ENCODE measurements at regions not wholly inside any gene's neighbourhood (a gene's known extent, or its start where the extent isn't known, plus 50 kb on each side); places are given as distances from the start of the nearest gene placed in this dataset.

DNA sequence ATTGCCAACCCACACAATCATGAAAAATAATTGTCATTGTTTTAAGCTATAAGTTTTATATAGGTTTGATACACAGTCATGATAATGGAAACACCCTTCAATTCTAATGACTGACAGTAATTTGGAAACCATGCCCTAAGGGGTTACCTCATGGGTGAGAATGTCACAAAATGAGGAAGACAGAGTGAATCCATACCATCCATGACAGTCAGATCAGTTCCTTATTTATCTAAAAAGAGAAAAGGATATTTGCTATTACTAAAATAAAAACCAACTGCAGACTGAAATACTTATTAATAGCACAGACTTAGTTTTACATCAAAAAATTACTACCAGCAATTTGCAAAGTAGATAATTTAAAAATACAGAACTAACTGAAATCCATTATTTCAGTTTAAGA lies 437.8 kb downstream of the UTRN start:
- Histone ChIP-seq H3K9me3 (ENCODE audit: low read depth, low read length, poor library complexity, severe bottlenecking) (no peaks in the 10 kb centered on the region), H3K4me1 (ENCODE audit: insufficient read depth, low read length, poor library complexity, severe bottlenecking) (no peaks in the 10 kb centered on the region), H3K36me3 (ENCODE audit: insufficient read depth, low read length, poor library complexity, severe bottlenecking) (no peaks in the 10 kb centered on the region), H3K4me3 (ENCODE audit: low read depth, low read length, poor library complexity, severe bottlenecking) (no peak overlapping the region), H3K27me3 (replicated peaks; ENCODE audit: insufficient read depth, low read depth, low read length, poor library complexity) (no peaks in the 10 kb centered on the region), H3K27ac (ENCODE audit: low read depth, low read length, poor library complexity, severe bottlenecking) (no peak overlapping the region)
- no peak for DNase-seq (ENCODE audit: low spot score)
- no TSS peak for BruUV-seq (replicated peaks)
- POLR2A ChIA-PET (ENCODE audit: low non-redundant PET): no interaction called here
- CTCF ChIA-PET: no interaction called here
- TF ChIP-seq, protein P1, sequence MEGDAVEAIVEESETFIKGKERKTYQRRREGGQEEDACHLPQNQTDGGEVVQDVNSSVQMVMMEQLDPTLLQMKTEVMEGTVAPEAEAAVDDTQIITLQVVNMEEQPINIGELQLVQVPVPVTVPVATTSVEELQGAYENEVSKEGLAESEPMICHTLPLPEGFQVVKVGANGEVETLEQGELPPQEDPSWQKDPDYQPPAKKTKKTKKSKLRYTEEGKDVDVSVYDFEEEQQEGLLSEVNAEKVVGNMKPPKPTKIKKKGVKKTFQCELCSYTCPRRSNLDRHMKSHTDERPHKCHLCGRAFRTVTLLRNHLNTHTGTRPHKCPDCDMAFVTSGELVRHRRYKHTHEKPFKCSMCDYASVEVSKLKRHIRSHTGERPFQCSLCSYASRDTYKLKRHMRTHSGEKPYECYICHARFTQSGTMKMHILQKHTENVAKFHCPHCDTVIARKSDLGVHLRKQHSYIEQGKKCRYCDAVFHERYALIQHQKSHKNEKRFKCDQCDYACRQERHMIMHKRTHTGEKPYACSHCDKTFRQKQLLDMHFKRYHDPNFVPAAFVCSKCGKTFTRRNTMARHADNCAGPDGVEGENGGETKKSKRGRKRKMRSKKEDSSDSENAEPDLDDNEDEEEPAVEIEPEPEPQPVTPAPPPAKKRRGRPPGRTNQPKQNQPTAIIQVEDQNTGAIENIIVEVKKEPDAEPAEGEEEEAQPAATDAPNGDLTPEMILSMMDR (conservative IDR thresholded peaks at IDR 0.05; ENCODE audit: low read depth, low read length): no peak
- no peak for TF ChIP-seq EZH2 (IDR thresholded peaks at IDR 0.05; ENCODE audit: borderline replicate concordance, low read depth, low read length, poor library complexity, severe bottlenecking)
- intact Hi-C loops (cut with micrococcal nuclease; ENCODE audit: unreplicated experiment): no loop called here

DNA sequence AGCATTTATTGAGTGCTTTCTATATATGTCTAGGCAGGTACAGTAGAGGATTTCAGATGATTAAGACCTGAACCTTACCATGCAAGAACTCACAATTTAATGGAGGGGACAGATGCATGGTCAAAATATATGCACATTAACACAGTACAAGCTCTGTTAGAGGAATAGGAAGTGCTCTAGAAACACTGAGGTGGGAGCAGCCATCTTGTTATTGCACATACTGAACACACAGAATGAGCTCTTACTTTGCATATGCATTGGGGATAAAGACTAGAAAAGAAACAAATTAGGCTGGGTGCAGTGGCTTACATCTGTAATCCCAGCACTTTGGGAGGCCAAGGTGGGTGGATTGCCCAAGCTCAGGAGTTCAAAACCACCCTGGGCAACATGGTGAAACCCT lies 438.3 kb downstream of the UTRN start:
- TF ChIP-seq EZH2 (IDR thresholded peaks at IDR 0.05; ENCODE audit: borderline replicate concordance, low read depth, low read length, poor library complexity, severe bottlenecking): no peak
- TF ChIP-seq, protein P1 (conservative IDR thresholded peaks at IDR 0.05; ENCODE audit: low read depth, low read length): no peak
- ChIA-PET POLR2A (ENCODE audit: low non-redundant PET) (no interaction called here), CTCF (no interaction called here)
- H3K36me3 ChIP-seq (ENCODE audit: insufficient read depth, low read length, poor library complexity, severe bottlenecking): no peaks in the 10 kb centered on the region
- H3K4me3 ChIP-seq (ENCODE audit: low read depth, low read length, poor library complexity, severe bottlenecking): no peak overlapping the region
- no peaks in the 10 kb centered on the region for H3K4me1 ChIP-seq (ENCODE audit: insufficient read depth, low read length, poor library complexity, severe bottlenecking)
- H3K27me3 ChIP-seq (replicated peaks; ENCODE audit: insufficient read depth, low read depth, low read length, poor library complexity): no peaks in the 10 kb centered on the region
- no TSS peak for BruUV-seq (replicated peaks)
- intact Hi-C loops (cut with micrococcal nuclease; ENCODE audit: unreplicated experiment): no loop called here
- H3K27ac ChIP-seq (ENCODE audit: low read depth, low read length, poor library complexity, severe bottlenecking): no peak overlapping the region
- no peak for DNase-seq (ENCODE audit: low spot score)
- H3K9me3 ChIP-seq (ENCODE audit: low read depth, low read length, poor library complexity, severe bottlenecking): no peaks in the 10 kb centered on the region

DNA sequence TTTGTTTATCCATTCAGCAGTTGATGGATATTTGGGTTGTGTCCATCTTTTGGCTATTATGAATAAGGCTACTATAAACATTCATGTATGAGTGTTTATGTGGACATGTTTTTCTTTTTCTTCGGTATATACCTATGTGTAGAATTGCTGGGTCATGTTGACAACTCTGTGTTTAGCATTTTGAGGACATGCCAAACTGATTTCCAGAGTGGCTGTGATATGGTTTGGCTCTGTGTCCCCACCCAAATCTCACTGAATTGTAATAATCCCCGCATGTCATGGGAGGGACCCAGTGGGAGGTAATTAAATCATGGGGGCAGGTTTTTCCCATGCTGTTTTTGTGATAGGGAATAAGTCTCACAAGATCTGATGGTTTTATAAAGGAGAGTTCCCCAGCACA lies 439.7 kb downstream of the UTRN start:
- TF ChIP-seq, protein P1 (conservative IDR thresholded peaks at IDR 0.05; ENCODE audit: low read depth, low read length): no peak
- TF ChIP-seq EZH2 (IDR thresholded peaks at IDR 0.05; ENCODE audit: borderline replicate concordance, low read depth, low read length, poor library complexity, severe bottlenecking): no peak
- no peaks in the 10 kb centered on the region for H3K4me1 ChIP-seq (ENCODE audit: insufficient read depth, low read length, poor library complexity, severe bottlenecking)
- H3K9me3 ChIP-seq (ENCODE audit: low read depth, low read length, poor library complexity, severe bottlenecking): no peaks in the 10 kb centered on the region
- H3K27ac ChIP-seq (ENCODE audit: low read depth, low read length, poor library complexity, severe bottlenecking): no peak overlapping the region
- no TSS peak for BruUV-seq (replicated peaks)
- no peaks in the 10 kb centered on the region for H3K36me3 ChIP-seq (ENCODE audit: insufficient read depth, low read length, poor library complexity, severe bottlenecking)
- POLR2A ChIA-PET (ENCODE audit: low non-redundant PET): no interaction called here
- DNase-seq (ENCODE audit: low spot score): no peak
- H3K27me3 ChIP-seq (replicated peaks; ENCODE audit: insufficient read depth, low read depth, low read length, poor library complexity): no peaks in the 10 kb centered on the region
- no peak overlapping the region for H3K4me3 ChIP-seq (ENCODE audit: low read depth, low read length, poor library complexity, severe bottlenecking)
- CTCF ChIA-PET: no interaction called here
- intact Hi-C loops (cut with micrococcal nuclease; ENCODE audit: unreplicated experiment): no loop called here
